Fibroblast of peridontal ligament (primary cell): ENCODE measurements at regions not wholly inside any gene's neighbourhood (a gene's known extent, or its start where the extent isn't known, plus 50 kb on each side); places are given as distances from the start of the nearest gene placed in this dataset.
"Not testable (repeated sequence)": the region's sequence is repeated elsewhere in the genome, so short reads cannot be mapped to it uniquely, and the experiment has no call there.

Source experiments
- DNase-seq: peaks from one replicate; pipeline ENCODE4 v3.0.0-alpha.2; 2010; ENCODE audit errors: extremely low read depth

GRCh38 chrX:13420545-13421183 is 100.8 kb upstream of the ATXN3L start:
- no peak for DNase-seq

GRCh38 chrX:13419918-13420317 is 100.1 kb upstream of the ATXN3L start:
- DNase-seq = no peak

- no peak for DNase-seq
These were observed 99.4 kb upstream of the ATXN3L start for GRCh38 chrX:13419276-13419675.

- DNase-seq = peak; percentile 57
These were observed 98.6 kb upstream of the ATXN3L start for GRCh38 chrX:13418126-13419097.

GRCh38 chrX:13415509-13415908 is 95.7 kb upstream of the ATXN3L start:
- no peak for DNase-seq

- DNase-seq = no peak
These were observed 94.3 kb upstream of the ATXN3L start for GRCh38 chrX:13414006-13414647.

- no peak for DNase-seq
These were observed 92.4 kb upstream of the ATXN3L start for GRCh38 chrX:13412208-13412600.

GRCh38 chrX:13411496-13412207 is 91.8 kb upstream of the ATXN3L start:
- no peak for DNase-seq

GRCh38 chrX:13408599-13408998 is 88.7 kb upstream of the ATXN3L start:
- not testable (repeated sequence) for DNase-seq

GRCh38 chrX:13404777-13405176 is 84.9 kb upstream of the ATXN3L start:
- DNase-seq = not testable (repeated sequence)

- no peak for DNase-seq
These were observed 84.5 kb upstream of the ATXN3L start for GRCh38 chrX:13404364-13404763.

- DNase-seq = no peak
These were observed 81.9 kb upstream of the ATXN3L start for GRCh38 chrX:13401724-13402123.

- no peak for DNase-seq
These were observed 79.0 kb upstream of the ATXN3L start for GRCh38 chrX:13398839-13399238.

GRCh38 chrX:13397878-13398818 is 78.3 kb upstream of the ATXN3L start:
- peak; percentile 99 for DNase-seq

GRCh38 chrX:13396924-13397323 is 77.1 kb upstream of the ATXN3L start:
- peak; percentile 74 for DNase-seq

- no peak for DNase-seq
These were observed 69.6 kb upstream of the ATXN3L start for GRCh38 chrX:13389501-13389900.

GRCh38 chrX:13387666-13388494 is 68.0 kb upstream of the ATXN3L start:
- peak; percentile 55 for DNase-seq

GRCh38 chrX:13386636-13387035 is 66.8 kb upstream of the ATXN3L start:
- DNase-seq = no peak

GRCh38 chrX:13386092-13386491 is 66.2 kb upstream of the ATXN3L start:
- no peak for DNase-seq

- DNase-seq = no peak
These were observed 64.1 kb upstream of the ATXN3L start for GRCh38 chrX:13383907-13384306.
